ENCODE measurements at regions not wholly inside any gene's neighbourhood (a gene's known extent, or its start where the extent isn't known, plus 50 kb on each side); places are given as distances from the start of the nearest gene placed in this dataset.

DNA sequence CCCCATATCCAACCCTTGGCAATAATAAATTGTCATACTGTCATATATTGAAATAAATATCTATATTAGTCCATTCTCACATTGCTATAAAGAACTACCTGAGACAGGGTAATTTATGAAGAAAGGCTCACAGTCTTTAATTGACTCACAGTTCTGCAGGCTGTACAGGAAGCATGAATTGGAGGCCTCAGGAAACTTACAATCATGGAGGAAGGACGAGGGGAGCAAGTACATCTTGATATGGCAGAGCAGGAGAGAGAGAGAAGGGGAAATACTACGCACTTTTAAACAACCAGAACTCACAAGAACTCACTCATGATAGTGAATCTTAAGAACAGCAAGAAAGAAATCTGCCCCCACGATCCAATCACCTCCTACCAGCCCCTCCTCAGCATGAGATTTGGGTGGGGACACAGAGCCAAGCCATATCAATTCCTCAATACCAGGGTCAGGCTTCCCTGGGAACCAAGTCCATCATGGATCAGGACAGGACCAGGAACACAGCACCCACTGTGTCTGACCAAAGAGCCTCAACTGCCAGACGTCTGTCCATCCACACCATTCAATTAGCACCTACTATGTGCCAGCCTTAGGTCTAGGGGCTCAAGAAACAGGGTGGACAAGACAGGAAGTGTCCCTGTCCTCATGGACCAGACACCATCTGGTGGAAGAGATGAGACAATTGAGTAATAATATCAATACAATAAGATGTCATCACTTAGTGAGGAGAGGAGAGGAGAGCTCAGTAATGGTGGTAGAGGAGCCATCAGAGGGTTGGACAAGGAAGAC is 56.9 kb upstream of the TOP3B start:
- 0 out of 2 replicates have a peak, but pooled peaks cover 3% of the 10 kb centered on the region for H3F3A ChIP-seq (ENCODE audit: insufficient read depth, low read length)

DNA sequence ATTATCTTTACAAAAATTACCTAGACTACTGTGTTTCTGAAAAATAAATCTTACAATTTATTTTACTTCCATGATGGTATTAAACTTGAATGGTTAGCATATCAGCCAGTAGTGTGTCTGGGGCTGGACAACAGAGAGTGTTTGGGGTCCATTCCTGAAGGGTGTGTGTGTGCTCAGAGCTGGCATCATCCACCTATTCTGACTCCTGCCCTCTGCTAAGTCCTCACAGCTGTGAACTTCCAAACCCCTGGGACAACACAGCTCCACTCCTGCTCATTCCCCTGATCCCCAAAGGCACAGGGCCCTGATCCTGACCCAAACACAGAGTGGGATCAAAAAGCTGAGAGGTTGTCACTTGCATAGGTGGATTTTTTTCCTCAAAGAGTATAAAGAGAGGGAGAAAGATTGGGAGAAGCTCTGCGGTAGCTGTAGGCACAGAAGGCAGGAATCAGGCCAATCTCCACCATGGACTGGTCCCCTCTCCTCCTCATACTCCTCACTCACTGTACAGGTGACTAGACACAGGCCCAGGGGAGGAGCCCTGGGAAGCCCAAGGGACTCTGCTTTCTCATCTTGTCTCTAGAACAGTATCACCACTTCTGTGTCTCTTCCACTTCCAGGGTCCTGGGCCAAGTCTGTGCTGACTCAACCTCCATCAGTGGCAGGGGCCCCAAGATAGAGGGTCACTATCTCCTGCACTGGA is 55.7 kb upstream of the TOP3B start:
- 0 out of 2 replicates have a peak, but pooled peaks cover 3% of the 10 kb centered on the region for H3F3A ChIP-seq (ENCODE audit: insufficient read depth, low read length)
- H3K36me3 ChIP-seq (ENCODE audit: insufficient read depth, low read length): peaks cover 48% of the 10 kb centered on the region
- no peaks in the 10 kb centered on the region for H4K20me1 ChIP-seq (ENCODE audit: insufficient read depth, low read length)
- H3K4me3 ChIP-seq (ENCODE audit: low read depth, low read length, poor library complexity, severe bottlenecking): peak overlapping the region; percentile 17
- peak overlapping the region; percentile 43 for H3K4me2 ChIP-seq (ENCODE audit: low read length)
- peak overlapping the region; percentile 99 for H3K27ac ChIP-seq (ENCODE audit: low read depth, low read length, poor library complexity, severe bottlenecking)
- TF ChIP-seq, protein P1, sequence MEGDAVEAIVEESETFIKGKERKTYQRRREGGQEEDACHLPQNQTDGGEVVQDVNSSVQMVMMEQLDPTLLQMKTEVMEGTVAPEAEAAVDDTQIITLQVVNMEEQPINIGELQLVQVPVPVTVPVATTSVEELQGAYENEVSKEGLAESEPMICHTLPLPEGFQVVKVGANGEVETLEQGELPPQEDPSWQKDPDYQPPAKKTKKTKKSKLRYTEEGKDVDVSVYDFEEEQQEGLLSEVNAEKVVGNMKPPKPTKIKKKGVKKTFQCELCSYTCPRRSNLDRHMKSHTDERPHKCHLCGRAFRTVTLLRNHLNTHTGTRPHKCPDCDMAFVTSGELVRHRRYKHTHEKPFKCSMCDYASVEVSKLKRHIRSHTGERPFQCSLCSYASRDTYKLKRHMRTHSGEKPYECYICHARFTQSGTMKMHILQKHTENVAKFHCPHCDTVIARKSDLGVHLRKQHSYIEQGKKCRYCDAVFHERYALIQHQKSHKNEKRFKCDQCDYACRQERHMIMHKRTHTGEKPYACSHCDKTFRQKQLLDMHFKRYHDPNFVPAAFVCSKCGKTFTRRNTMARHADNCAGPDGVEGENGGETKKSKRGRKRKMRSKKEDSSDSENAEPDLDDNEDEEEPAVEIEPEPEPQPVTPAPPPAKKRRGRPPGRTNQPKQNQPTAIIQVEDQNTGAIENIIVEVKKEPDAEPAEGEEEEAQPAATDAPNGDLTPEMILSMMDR (IDR thresholded peaks at IDR 0.05; ENCODE audit: low read length): no peak
- TF ChIP-seq EZH2 (IDR thresholded peaks at IDR 0.05; ENCODE audit: borderline replicate concordance, low read length): no peak
- H3K9me2 ChIP-seq (ENCODE audit: low read depth, low read length): no peaks in the 10 kb centered on the region
- no peaks in the 10 kb centered on the region for H3K27me3 ChIP-seq (ENCODE audit: insufficient read depth, low read length)
- H3K79me2 ChIP-seq (ENCODE audit: insufficient read depth, low read length): peaks cover 39% of the 10 kb centered on the region
- H3K9ac ChIP-seq (ENCODE audit: low read length): peak overlapping the region; percentile 61
- no peak overlapping the region for H2AFZ ChIP-seq (ENCODE audit: low read length)
- no peaks in the 10 kb centered on the region for H3K9me3 ChIP-seq (ENCODE audit: low read length)
- peaks cover 100% of the 10 kb centered on the region for H3K4me1 ChIP-seq (ENCODE audit: insufficient read depth, low read length, severe bottlenecking)

More for the DNA sequence above, 56.9 kb upstream of the TOP3B start:
- no peak overlapping the region for H3K9ac ChIP-seq (ENCODE audit: low read length)
- H2AFZ ChIP-seq (ENCODE audit: low read length): no peak overlapping the region
- H3K27ac ChIP-seq (ENCODE audit: low read depth, low read length, poor library complexity, severe bottlenecking): peak overlapping the region; percentile 99
- H3K4me1 ChIP-seq (ENCODE audit: insufficient read depth, low read length, severe bottlenecking): peaks cover 100% of the 10 kb centered on the region
- no peaks in the 10 kb centered on the region for H3K9me3 ChIP-seq (ENCODE audit: low read length)
- TF ChIP-seq, protein P1 (IDR thresholded peaks at IDR 0.05; ENCODE audit: low read length): no peak
- no peak for TF ChIP-seq EZH2 (IDR thresholded peaks at IDR 0.05; ENCODE audit: borderline replicate concordance, low read length)
- H3K9me2 ChIP-seq (ENCODE audit: low read depth, low read length): no peaks in the 10 kb centered on the region
- H3K4me3 ChIP-seq (ENCODE audit: low read depth, low read length, poor library complexity, severe bottlenecking): no peak overlapping the region
- no peaks in the 10 kb centered on the region for H4K20me1 ChIP-seq (ENCODE audit: insufficient read depth, low read length)
- H3K27me3 ChIP-seq (ENCODE audit: insufficient read depth, low read length): no peaks in the 10 kb centered on the region
- H3K4me2 ChIP-seq (ENCODE audit: low read length): peak overlapping the region; percentile 14; the same call in 1 of the 2 replicates
- peaks cover 49% of the 10 kb centered on the region for H3K79me2 ChIP-seq (ENCODE audit: insufficient read depth, low read length)
- peaks cover 37% of the 10 kb centered on the region for H3K36me3 ChIP-seq (ENCODE audit: insufficient read depth, low read length)

- Histone ChIP-seq H3K4me1 (ENCODE audit: insufficient read depth, low read length, severe bottlenecking) (peaks cover 100% of the 10 kb centered on the region), H4K20me1 (ENCODE audit: insufficient read depth, low read length) (no peaks in the 10 kb centered on the region), H3K9me3 (ENCODE audit: low read length) (no peaks in the 10 kb centered on the region), H3F3A (ENCODE audit: insufficient read depth, low read length) (0 out of 2 replicates have a peak, but pooled peaks cover 3% of the 10 kb centered on the region), H3K36me3 (ENCODE audit: insufficient read depth, low read length) (peaks cover 49% of the 10 kb centered on the region), H3K27me3 (ENCODE audit: insufficient read depth, low read length) (no peaks in the 10 kb centered on the region), H2AFZ (ENCODE audit: low read length) (no peak overlapping the region), H3K4me3 (ENCODE audit: low read depth, low read length, poor library complexity, severe bottlenecking) (peak overlapping the region; percentile 3), H3K4me2 (ENCODE audit: low read length) (peak overlapping the region; percentile 43), H3K79me2 (ENCODE audit: insufficient read depth, low read length) (peaks cover 33% of the 10 kb centered on the region), H3K9ac (ENCODE audit: low read length) (peak overlapping the region; percentile 61; the same call in 1 of the 2 replicates), H3K27ac (ENCODE audit: low read depth, low read length, poor library complexity, severe bottlenecking) (peak overlapping the region; percentile 99), H3K9me2 (ENCODE audit: low read depth, low read length) (no peaks in the 10 kb centered on the region)
- no peak for TF ChIP-seq EZH2 (IDR thresholded peaks at IDR 0.05; ENCODE audit: borderline replicate concordance, low read length)
- TF ChIP-seq, protein P1 (IDR thresholded peaks at IDR 0.05; ENCODE audit: low read length): no peak
Measured at GRCh38 chr22:22037740-22038139, 55.2 kb upstream of the TOP3B start.

Measured in OCI-LY1 (cell line).